Vagina (tissue), 2 donors: ENCODE measurements at regions not wholly inside any gene's neighbourhood (a gene's known extent, or its start where the extent isn't known, plus 50 kb on each side); places are given as distances from the start of the nearest gene placed in this dataset.

Experiments
- POLR2A ChIP-seq, 2 donors: fragments of 450-650 bp; IDR thresholded peaks; one replicate each; pipeline ENCODE4 v1.6.1; 2017; ENCODE audit warnings: antibody characterized with exemption in 2 of 2, mild to moderate bottlenecking in 2 of 2, moderate library complexity in 2 of 2
- POLR2AphosphoS5 ChIP-seq, 2 donors: sonication (generic); formaldehyde crosslinking; IDR thresholded peaks; one replicate each; pipeline ENCODE4 v1.9.0; 2017; ENCODE audit warnings: antibody characterized with exemption in 2 of 2, mild to moderate bottlenecking in 2 of 2, low read depth in 1 of 2; ENCODE audit not compliant: insufficient read depth in 1 of 2
- TF ChIP-seq, protein P1 (sequence below), 3 experiments: fragments of 450-650 bp in 2 of 3; fragments of 200-600 bp in 1 of 3; sonication (generic) in 1 of 3; IDR thresholded peaks; one replicate each; pipeline ENCODE4 v1.5.1; 2017 to 2019; ENCODE audit warnings: antibody characterized with exemption in 3 of 3, mild to moderate bottlenecking in 2 of 3, moderate library complexity in 2 of 3

DNA sequence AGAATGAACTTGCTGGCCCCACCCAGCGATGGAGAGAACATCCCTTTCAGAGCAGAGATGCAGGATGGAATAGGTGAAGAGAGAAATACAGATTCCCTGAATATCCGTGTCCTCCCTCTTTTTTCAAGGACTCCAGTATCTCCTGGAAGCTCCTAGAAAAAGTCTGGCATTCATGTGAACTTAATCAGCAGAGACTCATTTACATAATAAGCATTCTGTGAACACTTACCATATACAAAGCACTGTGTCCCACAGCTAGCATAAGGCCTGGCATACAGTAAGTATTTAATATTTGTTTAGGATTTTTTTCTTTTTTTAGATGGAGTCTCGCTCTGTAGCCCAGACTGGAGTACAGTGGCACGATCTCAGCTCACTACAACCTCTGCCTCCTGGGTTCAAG lies 208.5 kb upstream of the RPL38 start:
- TF ChIP-seq, protein P1, sequence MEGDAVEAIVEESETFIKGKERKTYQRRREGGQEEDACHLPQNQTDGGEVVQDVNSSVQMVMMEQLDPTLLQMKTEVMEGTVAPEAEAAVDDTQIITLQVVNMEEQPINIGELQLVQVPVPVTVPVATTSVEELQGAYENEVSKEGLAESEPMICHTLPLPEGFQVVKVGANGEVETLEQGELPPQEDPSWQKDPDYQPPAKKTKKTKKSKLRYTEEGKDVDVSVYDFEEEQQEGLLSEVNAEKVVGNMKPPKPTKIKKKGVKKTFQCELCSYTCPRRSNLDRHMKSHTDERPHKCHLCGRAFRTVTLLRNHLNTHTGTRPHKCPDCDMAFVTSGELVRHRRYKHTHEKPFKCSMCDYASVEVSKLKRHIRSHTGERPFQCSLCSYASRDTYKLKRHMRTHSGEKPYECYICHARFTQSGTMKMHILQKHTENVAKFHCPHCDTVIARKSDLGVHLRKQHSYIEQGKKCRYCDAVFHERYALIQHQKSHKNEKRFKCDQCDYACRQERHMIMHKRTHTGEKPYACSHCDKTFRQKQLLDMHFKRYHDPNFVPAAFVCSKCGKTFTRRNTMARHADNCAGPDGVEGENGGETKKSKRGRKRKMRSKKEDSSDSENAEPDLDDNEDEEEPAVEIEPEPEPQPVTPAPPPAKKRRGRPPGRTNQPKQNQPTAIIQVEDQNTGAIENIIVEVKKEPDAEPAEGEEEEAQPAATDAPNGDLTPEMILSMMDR (IDR thresholded peaks at IDR 0.05): no peak
- no peak for TF ChIP-seq POLR2AphosphoS5 (IDR thresholded peaks at IDR 0.05; ENCODE audit: insufficient read depth in 1 of 2, low read depth in 1 of 2)
- no peak for TF ChIP-seq POLR2A (IDR thresholded peaks at IDR 0.05)
